Activated CD4-positive, CD25-positive, alpha-beta regulatory T cell treated with anti-CD3 and anti-CD28 coated beads, Interleukin-2, amount 50 U/mL, for 72 hours (primary cell): ENCODE measurements at regions not wholly inside any gene's neighbourhood (a gene's known extent, or its start where the extent isn't known, plus 50 kb on each side); places are given as distances from the start of the nearest gene placed in this dataset.

Experiments used
- DNase-seq: peaks from one replicate; pipeline ENCODE4 v3.0.0; 2021

- no peak for DNase-seq
These were observed 233.6 kb upstream of the TGFBR2 start for GRCh38 chr3:30372837-30373236.

GRCh38 chr3:30384546-30385072, 221.8 kb upstream of the TGFBR2 start:
- DNase-seq, result no peak

GRCh38 chr3:30393079-30393478, 213.3 kb upstream of the TGFBR2 start:
- no peak for DNase-seq

- DNase-seq, result no peak
These were observed 209.4 kb upstream of the TGFBR2 start for GRCh38 chr3:30397030-30397429.

DNA sequence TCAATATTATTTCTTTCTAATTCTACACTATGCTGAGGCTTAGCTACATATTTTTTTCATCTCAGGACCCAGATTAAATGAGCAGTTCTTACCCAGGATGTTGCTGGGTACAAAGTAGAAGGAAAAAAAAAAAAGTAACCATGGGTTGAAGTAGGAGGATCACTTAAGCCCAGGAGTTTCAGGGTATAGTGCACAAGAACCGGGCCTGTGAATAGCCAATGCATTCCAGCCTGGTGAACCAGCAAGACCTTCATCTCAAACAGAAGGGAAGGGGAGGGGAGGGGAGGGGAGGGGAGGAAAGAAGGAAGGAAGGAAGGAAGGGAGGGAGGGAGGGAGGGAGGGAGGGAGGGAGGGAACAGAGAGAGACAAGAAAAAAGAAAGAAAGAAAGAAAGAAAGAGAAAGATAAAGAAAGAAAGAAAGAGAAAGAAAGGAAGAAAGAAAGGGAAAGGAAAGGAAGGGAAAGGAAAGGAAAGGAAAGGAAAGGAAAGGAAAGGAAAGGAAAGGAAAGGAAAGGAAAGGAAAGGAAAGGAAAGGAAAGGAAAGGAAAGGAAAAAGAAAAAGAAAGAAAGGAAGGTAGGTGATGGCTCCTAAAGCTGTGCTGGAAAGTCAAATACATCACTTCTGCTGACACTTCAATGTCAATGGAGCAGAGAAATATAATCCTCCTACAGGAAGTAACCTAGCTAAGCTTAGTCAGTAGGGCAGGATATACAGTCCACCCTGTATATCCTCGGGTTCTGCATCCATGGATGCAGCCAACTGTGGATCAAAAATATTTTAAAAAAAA, 206.8 kb upstream of the TGFBR2 start:
- DNase-seq, result no peak

DNA sequence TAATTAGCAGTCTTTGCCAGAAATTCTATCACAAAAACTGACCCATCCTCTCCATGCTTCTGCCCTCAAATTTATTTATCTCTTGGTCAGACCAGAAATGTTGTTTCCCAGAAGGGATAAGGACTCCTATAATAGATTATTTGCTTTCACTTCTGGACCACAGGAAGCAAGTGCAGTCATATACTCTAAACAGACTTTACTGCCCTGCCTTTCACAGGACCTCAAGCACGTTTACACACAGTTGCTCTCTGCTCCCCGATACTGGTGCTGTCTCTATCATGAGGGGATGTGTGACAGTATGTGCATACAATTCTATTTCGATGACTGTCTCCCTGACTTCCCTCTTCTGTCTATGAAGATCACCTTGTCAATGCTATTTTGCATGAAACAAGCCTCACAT, 205.5 kb upstream of the TGFBR2 start:
- no peak for DNase-seq

GRCh38 chr3:30401971-30402370, 204.4 kb upstream of the TGFBR2 start:
- DNase-seq, result no peak

DNA sequence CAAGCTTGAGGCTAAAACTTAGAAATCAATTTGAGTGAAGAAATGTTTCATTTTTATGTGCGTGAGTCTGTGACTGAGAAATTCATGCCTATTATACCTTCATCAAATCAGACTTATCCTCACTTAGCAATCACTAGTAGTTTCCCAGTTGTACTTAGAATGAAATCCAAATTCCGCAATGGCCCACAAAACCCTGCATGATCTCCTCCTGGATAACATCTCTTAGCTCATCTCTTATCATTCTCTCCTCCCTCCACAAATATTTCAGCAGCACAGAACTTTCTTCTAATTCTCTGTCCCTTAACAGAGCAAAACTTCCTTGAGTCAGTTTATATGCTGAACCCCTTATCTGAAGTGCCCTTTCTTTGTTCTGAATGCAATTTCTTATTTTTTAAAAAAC, 198.8 kb upstream of the TGFBR2 start:
- DNase-seq, result no peak

DNA sequence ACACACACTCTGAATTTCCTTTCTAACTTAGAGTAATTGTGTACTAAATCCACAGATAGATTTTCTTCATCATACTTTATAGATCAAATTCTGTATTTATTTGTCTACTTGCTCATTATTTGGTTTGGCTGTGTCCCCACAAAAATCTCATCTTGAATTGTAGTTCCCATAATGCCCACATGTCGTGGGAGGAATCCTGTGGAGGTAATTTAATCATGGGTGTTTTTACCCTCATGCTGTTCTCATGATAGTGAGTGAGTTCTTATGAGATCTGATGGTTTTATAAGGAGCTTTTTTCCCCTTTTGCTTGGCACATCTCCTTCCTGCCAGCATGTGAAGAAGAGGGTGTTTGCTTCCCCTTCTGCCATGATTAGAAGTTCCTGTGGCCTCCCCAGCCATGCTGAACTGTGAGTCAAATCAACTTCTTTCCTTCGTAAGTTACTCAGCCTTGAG, 198.3 kb upstream of the TGFBR2 start:
- DNase-seq, result no peak

DNA sequence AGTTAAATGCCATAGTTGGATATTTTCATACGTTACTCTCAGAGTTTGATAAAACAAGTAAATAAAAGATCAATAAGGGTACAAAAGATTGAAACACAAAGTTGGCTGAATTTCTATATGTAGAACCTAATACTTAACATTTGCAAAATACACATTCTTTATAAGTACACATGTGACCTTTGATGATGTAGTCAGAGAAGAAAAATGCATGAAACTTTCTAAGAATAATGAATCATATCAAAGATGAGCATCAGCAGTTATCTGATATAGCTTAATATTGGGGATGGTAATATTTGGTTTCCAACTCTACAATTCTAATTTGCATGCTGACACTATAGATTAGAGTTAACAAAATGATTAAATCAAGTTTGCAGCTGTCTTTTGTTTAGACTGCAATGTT, 188.0 kb upstream of the TGFBR2 start:
- DNase-seq, result no peak

DNA sequence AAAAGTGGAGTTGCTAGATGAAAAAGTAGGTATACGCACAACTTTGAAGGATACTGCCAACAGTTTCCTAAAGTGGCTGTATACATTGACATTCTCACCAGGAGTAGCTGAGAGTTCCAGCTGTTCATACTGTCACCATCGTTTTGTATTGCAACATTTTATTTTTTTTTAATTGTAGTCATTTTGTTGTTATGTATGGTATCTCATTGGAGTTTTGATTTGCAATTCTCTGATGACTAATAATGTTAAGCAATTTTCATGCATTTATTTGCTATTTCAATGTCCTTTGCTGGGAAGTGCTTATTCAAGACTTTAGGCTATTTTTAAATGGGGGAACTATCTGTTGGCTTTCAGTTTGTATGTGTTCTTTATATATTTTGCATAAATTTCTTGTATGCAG, 185.1 kb upstream of the TGFBR2 start:
- no peak for DNase-seq

DNA sequence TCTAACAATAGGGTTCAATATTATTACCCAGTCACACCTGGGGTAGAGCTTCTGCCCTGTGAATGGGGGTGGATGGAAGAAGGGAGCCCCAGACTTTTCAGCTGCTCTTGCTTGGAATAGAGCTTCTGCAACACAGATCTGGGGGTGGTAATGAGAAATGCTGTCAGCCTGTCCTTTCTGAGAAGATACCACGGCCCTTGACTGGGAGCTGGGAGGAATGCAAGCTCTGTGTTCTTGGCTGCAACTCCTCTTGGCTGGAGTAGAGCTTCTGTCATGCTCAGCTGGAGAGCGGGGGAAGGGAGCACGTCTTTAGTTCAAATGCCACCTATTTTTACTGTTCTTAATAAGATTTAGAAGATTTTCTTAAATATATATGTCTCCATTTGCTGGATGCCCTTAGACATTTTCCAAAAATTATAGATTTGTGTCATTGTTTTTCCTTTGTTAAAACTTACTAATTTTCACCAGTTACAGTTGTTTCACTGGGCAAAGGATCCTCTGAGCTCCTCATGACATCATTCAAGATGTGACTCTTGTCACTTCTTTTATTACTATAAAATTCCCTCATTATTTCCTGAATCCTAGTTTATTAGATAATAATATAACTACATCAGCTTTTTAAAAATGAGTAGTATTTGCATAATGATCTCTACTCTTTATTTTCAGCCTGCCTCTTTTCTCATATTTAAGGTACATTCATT, 180.0 kb upstream of the TGFBR2 start:
- no peak for DNase-seq

- DNase-seq, result no peak
These were observed 178.2 kb upstream of the TGFBR2 start for GRCh38 chr3:30428251-30428650.

- DNase-seq, result no peak
These were observed 170.5 kb upstream of the TGFBR2 start for GRCh38 chr3:30435861-30436331.

GRCh38 chr3:30437171-30437601, 169.2 kb upstream of the TGFBR2 start:
- no peak for DNase-seq

DNA sequence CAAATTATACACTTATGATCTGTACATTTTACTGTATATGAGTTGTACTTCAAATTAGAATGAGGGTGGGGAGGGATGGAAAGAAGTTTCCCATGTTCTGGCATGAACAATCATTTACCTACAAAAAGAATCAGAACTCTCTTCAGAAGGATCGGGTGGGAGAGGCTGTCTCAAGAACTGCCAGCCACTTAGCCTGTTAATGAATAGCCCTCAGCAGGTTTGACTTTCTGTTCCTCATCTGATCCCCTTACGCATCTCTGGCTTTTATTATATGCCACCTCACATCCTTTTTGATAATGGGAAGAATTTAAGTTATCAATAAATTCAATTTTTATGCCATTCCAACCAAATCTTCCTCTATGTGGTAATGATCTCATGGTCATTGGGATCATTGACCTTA, 168.3 kb upstream of the TGFBR2 start:
- no peak for DNase-seq

GRCh38 chr3:30439451-30440053, 166.8 kb upstream of the TGFBR2 start:
- DNase-seq, result no peak

- no peak for DNase-seq
These were observed 166.2 kb upstream of the TGFBR2 start for GRCh38 chr3:30440147-30440604.

DNA sequence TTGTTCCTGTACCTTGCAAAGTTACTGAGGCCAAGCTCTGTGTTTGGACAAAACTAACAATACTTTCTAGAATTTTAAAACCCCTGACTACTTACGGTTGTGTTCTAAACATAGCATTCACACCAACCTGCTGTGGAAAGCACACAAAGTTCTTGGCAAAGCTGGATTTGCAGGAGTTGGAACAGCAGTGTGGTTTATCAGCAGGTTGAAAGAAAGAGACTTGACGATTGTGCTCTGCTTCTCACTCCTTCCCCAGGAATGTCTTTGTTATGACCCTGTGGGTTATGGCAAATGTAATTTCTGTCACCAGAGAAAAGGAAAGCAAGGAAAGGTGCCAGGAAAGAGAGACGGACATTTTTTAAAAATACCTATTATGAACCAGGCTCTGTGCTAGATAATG, 165.5 kb upstream of the TGFBR2 start:
- DNase-seq, result no peak

DNA sequence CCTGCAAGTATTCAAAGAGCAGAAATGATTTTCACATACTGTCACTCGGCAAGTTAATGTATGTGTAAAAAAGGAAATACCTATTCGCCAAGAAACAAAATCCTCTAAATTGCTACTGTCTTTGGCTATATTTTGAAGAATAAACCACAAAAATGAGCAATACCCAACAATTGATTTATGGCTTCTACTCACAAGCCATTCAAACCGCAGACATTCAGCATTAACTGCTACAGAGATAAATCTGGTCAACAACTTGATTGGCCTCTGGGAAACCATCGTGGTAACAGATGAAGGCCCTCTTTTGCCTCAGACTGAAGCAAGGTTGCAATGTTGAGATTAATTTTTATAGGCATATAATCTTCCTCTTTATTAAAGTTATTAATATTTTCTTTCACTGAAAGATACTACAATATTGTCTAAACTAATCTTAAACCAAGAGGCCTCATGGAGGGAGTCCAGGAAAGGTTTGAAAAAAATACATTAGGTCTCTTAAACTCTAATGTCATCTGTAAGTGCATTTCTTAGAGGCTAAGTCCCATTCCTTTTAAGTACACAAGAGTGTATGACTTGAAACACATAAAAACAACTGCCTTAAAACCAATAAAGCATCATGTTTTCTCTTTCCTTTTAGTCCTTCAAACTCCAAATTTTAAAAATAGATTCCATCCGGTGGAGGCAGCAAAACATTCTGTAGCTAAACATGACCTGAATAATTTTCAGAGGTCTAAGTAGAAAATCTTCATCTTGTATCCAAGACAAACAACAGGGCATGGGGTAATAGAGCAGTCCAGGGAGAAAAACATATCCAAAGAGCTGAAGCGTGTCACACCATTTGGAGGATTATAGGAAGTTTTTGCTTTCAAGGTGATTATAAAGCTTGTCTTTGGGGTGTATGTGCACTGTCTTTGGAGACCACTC, 162.4 kb upstream of the TGFBR2 start:
- DNase-seq, result no peak

DNA sequence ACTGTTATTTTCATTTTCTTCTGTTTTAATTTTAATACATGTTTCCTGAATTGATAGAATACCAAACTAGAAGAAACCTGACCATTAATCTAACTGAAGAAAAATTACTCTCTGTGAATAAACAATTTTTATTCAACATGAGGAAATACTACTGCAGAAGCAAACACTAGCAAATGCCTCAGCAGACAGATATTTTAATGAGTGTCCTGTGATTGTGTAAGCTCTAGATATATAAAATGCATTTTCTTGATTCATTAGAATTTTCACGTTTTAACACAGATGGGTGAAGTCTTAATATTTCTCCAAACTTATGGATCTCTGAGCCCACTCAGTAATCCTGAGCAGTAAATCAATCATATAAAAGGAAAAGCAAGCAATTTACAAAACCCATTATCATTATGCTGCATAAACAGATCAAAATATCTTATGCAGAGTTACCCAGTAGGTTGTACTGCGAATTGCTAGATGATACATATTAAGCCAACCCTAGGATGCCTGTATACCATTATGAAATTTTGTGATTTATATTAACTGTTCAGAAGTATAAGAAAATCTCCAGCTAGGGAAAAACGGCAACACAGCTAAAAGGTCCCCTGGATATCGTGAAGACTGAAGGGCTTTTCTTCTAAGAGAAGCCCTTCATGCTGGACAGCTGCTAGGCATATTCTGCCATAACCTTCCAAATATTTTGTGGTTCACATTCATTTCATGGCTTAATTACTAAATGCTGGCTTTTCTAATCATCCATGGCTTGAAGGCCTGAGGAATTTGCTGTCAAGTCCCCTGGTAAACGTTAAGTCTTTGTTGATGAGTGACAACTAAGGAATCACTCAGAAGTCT, 157.7 kb upstream of the TGFBR2 start:
- no peak for DNase-seq

- no peak for DNase-seq
These were observed 157.1 kb upstream of the TGFBR2 start for GRCh38 chr3:30449290-30449632.
